ENCODE measurements at regions not wholly inside any gene's neighbourhood (a gene's known extent, or its start where the extent isn't known, plus 50 kb on each side); places are given as distances from the start of the nearest gene placed in this dataset.
A peak's percentile ranks its signal among the peaks of the same experiment; 100 is the strongest.

GRCh38 chr2:64803776-64804175, 150.1 kb upstream of the SERTAD2 start:
- ChIA-PET POLR2A (no interaction called here), CTCF (no interaction called here)
- no peaks in the 10 kb centered on the region for H3K9me3 ChIP-seq (ENCODE audit: control extremely low read depth in 1 of 5, control insufficient read depth in 4 of 5, insufficient read depth in 2 of 5, low read depth in 1 of 5, low read length in 4 of 5)
- H3K4me1 ChIP-seq (ENCODE audit: control extremely low read depth in 1 of 4, control insufficient read depth in 4 of 4, insufficient read depth in 4 of 4, low read length in 3 of 4), result peaks cover 0 to 7% (median 0%) of the 10 kb centered on the region in 4 experiments
- DNase-seq, result no peak
- H3K27ac ChIP-seq (ENCODE audit: insufficient read depth in 1 of 2, low read depth in 1 of 2, low read length in 2 of 2, poor library complexity in 1 of 2, severe bottlenecking in 2 of 2), result no peak overlapping the region
- H3K36me3 ChIP-seq (ENCODE audit: control insufficient read depth in 4 of 4, insufficient read depth in 4 of 4, low read length in 3 of 4), result no peaks in the 10 kb centered on the region
- no peak overlapping the region for H3K4me3 ChIP-seq (ENCODE audit: control insufficient read depth in 1 of 7, extremely low read depth in 1 of 7, insufficient read depth in 4 of 7, low read depth in 2 of 7, low read length in 6 of 7)
- no peaks in the 10 kb centered on the region for H3K27me3 ChIP-seq (replicated peaks in 2 of 5; ENCODE audit: control insufficient read depth in 4 of 5, insufficient read depth in 5 of 5, low read length in 4 of 5)
- WGBS (ENCODE audit: insufficient coverage), result 100% methylated on average over 1 of the region's 2 CpGs

- Histone ChIP-seq H3K4me1 (ENCODE audit: control extremely low read depth in 1 of 4, control insufficient read depth in 4 of 4, insufficient read depth in 4 of 4, low read length in 3 of 4) (peaks cover 0 to 7% (median 0%) of the 10 kb centered on the region in 4 experiments), H3K27me3 (replicated peaks in 2 of 5; ENCODE audit: control insufficient read depth in 4 of 5, insufficient read depth in 5 of 5, low read length in 4 of 5) (no peaks in the 10 kb centered on the region), H3K36me3 (ENCODE audit: control insufficient read depth in 4 of 4, insufficient read depth in 4 of 4, low read length in 3 of 4) (no peaks in the 10 kb centered on the region), H3K27ac (ENCODE audit: insufficient read depth in 1 of 2, low read depth in 1 of 2, low read length in 2 of 2, poor library complexity in 1 of 2, severe bottlenecking in 2 of 2) (no peak overlapping the region), H3K4me3 (ENCODE audit: control insufficient read depth in 1 of 7, extremely low read depth in 1 of 7, insufficient read depth in 4 of 7, low read depth in 2 of 7, low read length in 6 of 7) (no peak overlapping the region), H3K9me3 (ENCODE audit: control extremely low read depth in 1 of 5, control insufficient read depth in 4 of 5, insufficient read depth in 2 of 5, low read depth in 1 of 5, low read length in 4 of 5) (no peaks in the 10 kb centered on the region)
- CTCF ChIA-PET, result interaction anchor here (2.1 kb wide), 1 partner anchor 15 kb away, joined by 6 read pairs; no protein-coding TSS in a partner anchor
- no peak for DNase-seq
- POLR2A ChIA-PET, result no interaction called here
- WGBS (ENCODE audit: insufficient coverage), result 100% methylated on average over 2 of the region's 3 CpGs
Observed at GRCh38 chr2:64804651-64805050, 150.9 kb upstream of the SERTAD2 start.

- Histone ChIP-seq H3K4me3 (ENCODE audit: control insufficient read depth in 1 of 7, extremely low read depth in 1 of 7, insufficient read depth in 4 of 7, low read depth in 2 of 7, low read length in 6 of 7) (no peak overlapping the region), H3K27me3 (replicated peaks in 2 of 5; ENCODE audit: control insufficient read depth in 4 of 5, insufficient read depth in 5 of 5, low read length in 4 of 5) (no peaks in the 10 kb centered on the region), H3K36me3 (ENCODE audit: control insufficient read depth in 4 of 4, insufficient read depth in 4 of 4, low read length in 3 of 4) (no peaks in the 10 kb centered on the region), H3K27ac (ENCODE audit: insufficient read depth in 1 of 2, low read depth in 1 of 2, low read length in 2 of 2, poor library complexity in 1 of 2, severe bottlenecking in 2 of 2) (no peak overlapping the region), H3K9me3 (ENCODE audit: control extremely low read depth in 1 of 5, control insufficient read depth in 4 of 5, insufficient read depth in 2 of 5, low read depth in 1 of 5, low read length in 4 of 5) (peaks cover 0 to 3% (median 0%) of the 10 kb centered on the region in 5 experiments), H3K4me1 (ENCODE audit: control extremely low read depth in 1 of 4, control insufficient read depth in 4 of 4, insufficient read depth in 4 of 4, low read length in 3 of 4) (peaks cover 0 to 12% (median 5%) of the 10 kb centered on the region in 4 experiments)
- CTCF ChIA-PET, result no interaction called here
- 97% methylated on average over 3 of the region's 4 CpGs for WGBS (ENCODE audit: insufficient coverage)
- POLR2A ChIA-PET, result no interaction called here
- DNase-seq, result peak in 2 of 3 donors; percentile 27 to 30
Observed at GRCh38 chr2:64807417-64807816, 153.7 kb upstream of the SERTAD2 start.

- peaks cover 0 to 3% (median 0%) of the 10 kb centered on the region in 5 experiments for H3K9me3 ChIP-seq (ENCODE audit: control extremely low read depth in 1 of 5, control insufficient read depth in 4 of 5, insufficient read depth in 2 of 5, low read depth in 1 of 5, low read length in 4 of 5)
- H3K4me1 ChIP-seq (ENCODE audit: control extremely low read depth in 1 of 4, control insufficient read depth in 4 of 4, insufficient read depth in 4 of 4, low read length in 3 of 4), result peaks cover 0 to 18% (median 9%) of the 10 kb centered on the region in 4 experiments
- no peaks in the 10 kb centered on the region for H3K36me3 ChIP-seq (ENCODE audit: control insufficient read depth in 4 of 4, insufficient read depth in 4 of 4, low read length in 3 of 4)
- CTCF ChIA-PET, result interaction anchor here (1.9 kb wide), 1 partner anchor 13 kb away, joined by 5 read pairs; no protein-coding TSS in a partner anchor
- H3K27me3 ChIP-seq (replicated peaks in 2 of 5; ENCODE audit: control insufficient read depth in 4 of 5, insufficient read depth in 5 of 5, low read length in 4 of 5), result no peaks in the 10 kb centered on the region
- no peak overlapping the region for H3K4me3 ChIP-seq (ENCODE audit: control insufficient read depth in 1 of 7, extremely low read depth in 1 of 7, insufficient read depth in 4 of 7, low read depth in 2 of 7, low read length in 6 of 7)
- no peak for DNase-seq
- 100% methylated on average over 1 of the region's 2 CpGs for WGBS (ENCODE audit: insufficient coverage)
- POLR2A ChIA-PET, result no interaction called here
- H3K27ac ChIP-seq (ENCODE audit: insufficient read depth in 1 of 2, low read depth in 1 of 2, low read length in 2 of 2, poor library complexity in 1 of 2, severe bottlenecking in 2 of 2), result no peak overlapping the region
Observed at GRCh38 chr2:64808092-64808491, 154.4 kb upstream of the SERTAD2 start.

GRCh38 chr2:64808754-64809153, 155.0 kb upstream of the SERTAD2 start:
- Histone ChIP-seq H3K36me3 (ENCODE audit: control insufficient read depth in 4 of 4, insufficient read depth in 4 of 4, low read length in 3 of 4) (no peaks in the 10 kb centered on the region), H3K27me3 (replicated peaks in 2 of 5; ENCODE audit: control insufficient read depth in 4 of 5, insufficient read depth in 5 of 5, low read length in 4 of 5) (no peaks in the 10 kb centered on the region), H3K4me3 (ENCODE audit: control insufficient read depth in 1 of 7, extremely low read depth in 1 of 7, insufficient read depth in 4 of 7, low read depth in 2 of 7, low read length in 6 of 7) (no peak overlapping the region), H3K9me3 (ENCODE audit: control extremely low read depth in 1 of 5, control insufficient read depth in 4 of 5, insufficient read depth in 2 of 5, low read depth in 1 of 5, low read length in 4 of 5) (peaks cover 0 to 3% (median 0%) of the 10 kb centered on the region in 5 experiments), H3K27ac (ENCODE audit: insufficient read depth in 1 of 2, low read depth in 1 of 2, low read length in 2 of 2, poor library complexity in 1 of 2, severe bottlenecking in 2 of 2) (no peak overlapping the region), H3K4me1 (ENCODE audit: control extremely low read depth in 1 of 4, control insufficient read depth in 4 of 4, insufficient read depth in 4 of 4, low read length in 3 of 4) (peaks cover 0 to 18% (median 9%) of the 10 kb centered on the region in 4 experiments)
- CTCF ChIA-PET, result interaction anchor here (1.9 kb wide), 1 partner anchor 12 kb away, joined by 5 read pairs; no protein-coding TSS in a partner anchor
- POLR2A ChIA-PET, result no interaction called here
- 92% methylated on average over 2 of the region's 2 CpGs for WGBS (ENCODE audit: insufficient coverage)
- no peak for DNase-seq

- Histone ChIP-seq H3K36me3 (ENCODE audit: control insufficient read depth in 4 of 4, insufficient read depth in 4 of 4, low read length in 3 of 4) (no peaks in the 10 kb centered on the region), H3K4me1 (ENCODE audit: control extremely low read depth in 1 of 4, control insufficient read depth in 4 of 4, insufficient read depth in 4 of 4, low read length in 3 of 4) (peaks cover 0 to 18% (median 9%) of the 10 kb centered on the region in 4 experiments), H3K4me3 (ENCODE audit: control insufficient read depth in 1 of 7, extremely low read depth in 1 of 7, insufficient read depth in 4 of 7, low read depth in 2 of 7, low read length in 6 of 7) (no peak overlapping the region), H3K27ac (ENCODE audit: insufficient read depth in 1 of 2, low read depth in 1 of 2, low read length in 2 of 2, poor library complexity in 1 of 2, severe bottlenecking in 2 of 2) (no peak overlapping the region), H3K9me3 (ENCODE audit: control extremely low read depth in 1 of 5, control insufficient read depth in 4 of 5, insufficient read depth in 2 of 5, low read depth in 1 of 5, low read length in 4 of 5) (peaks cover 0 to 3% (median 0%) of the 10 kb centered on the region in 5 experiments), H3K27me3 (replicated peaks in 2 of 5; ENCODE audit: control insufficient read depth in 4 of 5, insufficient read depth in 5 of 5, low read length in 4 of 5) (no peaks in the 10 kb centered on the region)
- DNase-seq, result no peak
- 100% methylated on average over 1 of the region's 1 CpG for WGBS (ENCODE audit: insufficient coverage)
- ChIA-PET CTCF (interaction anchor here (1.9 kb wide), 1 partner anchor 11 kb away, joined by 5 read pairs; no protein-coding TSS in a partner anchor), POLR2A (no interaction called here)
Observed at GRCh38 chr2:64809216-64809615, 155.5 kb upstream of the SERTAD2 start.

DNA sequence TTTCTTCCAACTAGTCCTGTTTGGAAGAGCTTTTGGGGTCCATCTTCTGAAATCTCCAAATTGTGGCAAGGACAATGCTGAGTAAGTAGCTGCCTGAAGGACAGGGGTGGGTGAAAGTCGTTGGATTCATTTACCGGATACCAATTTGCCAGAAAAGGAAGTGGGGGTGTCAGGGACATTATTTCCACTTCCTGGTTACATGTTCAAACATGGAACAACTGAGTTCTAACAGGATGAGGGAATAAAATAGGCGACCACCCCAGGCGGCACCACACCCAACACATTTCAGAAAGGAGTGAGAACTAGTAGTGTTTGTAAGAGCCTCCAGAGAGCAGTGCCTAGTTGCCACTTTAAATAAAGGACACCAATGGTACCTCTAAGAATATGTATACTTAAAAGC, 158.6 kb upstream of the SERTAD2 start:
- Histone ChIP-seq H3K4me1 (ENCODE audit: control extremely low read depth in 1 of 4, control insufficient read depth in 4 of 4, insufficient read depth in 4 of 4, low read length in 3 of 4) (peaks cover 0 to 17% (median 9%) of the 10 kb centered on the region in 4 experiments), H3K27me3 (replicated peaks in 2 of 5; ENCODE audit: control insufficient read depth in 4 of 5, insufficient read depth in 5 of 5, low read length in 4 of 5) (no peaks in the 10 kb centered on the region), H3K27ac (ENCODE audit: insufficient read depth in 1 of 2, low read depth in 1 of 2, low read length in 2 of 2, poor library complexity in 1 of 2, severe bottlenecking in 2 of 2) (no peak overlapping the region), H3K4me3 (ENCODE audit: control insufficient read depth in 1 of 7, extremely low read depth in 1 of 7, insufficient read depth in 4 of 7, low read depth in 2 of 7, low read length in 6 of 7) (peak overlapping the region in 2 of 7 experiments; percentile 19 to 23), H3K9me3 (ENCODE audit: control extremely low read depth in 1 of 5, control insufficient read depth in 4 of 5, insufficient read depth in 2 of 5, low read depth in 1 of 5, low read length in 4 of 5) (peaks cover 0 to 3% (median 0%) of the 10 kb centered on the region in 5 experiments), H3K36me3 (ENCODE audit: control insufficient read depth in 4 of 4, insufficient read depth in 4 of 4, low read length in 3 of 4) (no peaks in the 10 kb centered on the region)
- WGBS (ENCODE audit: insufficient coverage), result 5% methylated on average over 2 of the region's 4 CpGs
- no peak for DNase-seq
- CTCF ChIA-PET, result interaction anchor here (1.4 to 1.5 kb wide), 2 partner anchors 8 to 190 kb away, joined by 4 read pairs; no protein-coding TSS in a partner anchor
- POLR2A ChIA-PET, result no interaction called here
